Caco-2 (cell line): ENCODE measurements at regions not wholly inside any gene's neighbourhood (a gene's known extent, or its start where the extent isn't known, plus 50 kb on each side); places are given as distances from the start of the nearest gene placed in this dataset.

ENCODE experiments used
- BruUV-seq: library from RNA; stranded (reverse); fragments of 400-500 nt; replicated peaks from 2 replicates; lab custom pipeline; 2021; lab: Mats Ljungman, UMichigan
- CTCF ChIA-PET: fragments of 300-600 bp; sonication (Branson Sonifier 250); formaldehyde crosslinking; loops from one replicate; lab custom pipeline; 2022; ENCODE audit warnings: antibody characterized with exemption; lab: Charles Lee
- POLR2A ChIA-PET: fragments of 300-600 bp; sonication (Branson Sonifier 250); formaldehyde crosslinking; loops from one replicate; lab custom pipeline; 2022; ENCODE audit warnings: antibody characterized with exemption; lab: Charles Lee
- DNase-seq, 2 experiments: peaks; one replicate each; pipeline versions ENCODE4 v3.0.0 to v3.0.0-alpha.2; 2020 to 2022
- H3K27me3 ChIP-seq: replicated peaks from 2 replicates; pipeline ENCODE4 v1.6.0; 2011; ENCODE audit warnings: low read length; ENCODE audit not compliant: control insufficient read depth, insufficient read depth
- H3K36me3 ChIP-seq: 2 replicates; pipeline ENCODE4 v1.5.1; 2011; ENCODE audit warnings: low read length; ENCODE audit not compliant: control insufficient read depth, insufficient read depth
- H3K4me1 ChIP-seq: fragments of 250-450 bp; sonication (Bioruptor Pico); 2 replicates; pipeline ENCODE4 v1.5.1; 2020; ENCODE audit warnings: mild to moderate bottlenecking
- H3K4me3 ChIP-seq: 2 replicates; pipeline ENCODE4 v1.5.1; 2011; ENCODE audit warnings: low read depth, mild to moderate bottlenecking, control low read depth, low read length
- H3K9me3 ChIP-seq: fragments of 250-450 bp; sonication (Bioruptor Pico); 2 replicates; pipeline ENCODE4 v1.5.1; 2020; ENCODE audit warnings: mild to moderate bottlenecking, moderate library complexity
- H3K27ac Mint-ChIP-seq: one replicate; pipeline ENCODE4 v1.8.0; 2022; ENCODE audit warnings: mixed read lengths; ENCODE audit not compliant: unreplicated experiment
- H3K27me3 Mint-ChIP-seq: one replicate; pipeline ENCODE4 v1.8.0; 2022; ENCODE audit warnings: mixed read lengths; ENCODE audit not compliant: insufficient read depth, unreplicated experiment
- H3K36me3 Mint-ChIP-seq: one replicate; pipeline ENCODE4 v1.8.0; 2022; ENCODE audit warnings: mild to moderate bottlenecking, mixed read lengths; ENCODE audit not compliant: insufficient read depth, unreplicated experiment
- H3K4me1 Mint-ChIP-seq: one replicate; pipeline ENCODE4 v1.8.0; 2022; ENCODE audit warnings: low read depth, mixed read lengths; ENCODE audit not compliant: unreplicated experiment
- H3K4me3 Mint-ChIP-seq: one replicate; pipeline ENCODE4 v1.8.0; 2022; ENCODE audit warnings: mild to moderate bottlenecking, moderate library complexity, mixed read lengths; ENCODE audit not compliant: unreplicated experiment
- H3K9me3 Mint-ChIP-seq: one replicate; pipeline ENCODE4 v1.8.0; 2022; ENCODE audit warnings: mixed read lengths; ENCODE audit not compliant: unreplicated experiment
- CTCF ChIP-seq, 2 experiments: fragments of 200-600 bp in 1 of 2; IDR thresholded peaks; 1 replicate in 1 of 2; 2 replicates in 1 of 2; pipeline versions ENCODE4 v1.5.1 to v1.8.0; 2011 to 2022; ENCODE audit warnings: antibody characterized with exemption in 1 of 2, control low read depth in 1 of 2, inconsistent platforms in 1 of 2, low read depth in 1 of 2, low read length in 1 of 2, mild to moderate bottlenecking in 1 of 2, moderate library complexity in 1 of 2; ENCODE audit not compliant: insufficient read depth in 1 of 2, severe bottlenecking in 1 of 2, unreplicated experiment in 1 of 2
- intact Hi-C: fragments of 100-400 bp; cut with micrococcal nuclease; formaldehyde crosslinking; loops from one replicate; pipeline ENCODE4 v1.10.0; 2022; ENCODE audit not compliant: unreplicated experiment

- intact Hi-C loops = no loop called here
These were observed 98.5 kb upstream of the TMCC3 start for GRCh38 chr12:94748726-94749421.

GRCh38 chr12:94745562-94745961 is 95.2 kb upstream of the TMCC3 start:
- Histone ChIP-seq H3K4me1 (no peaks in the 10 kb centered on the region), H3K27me3 (no peaks in the 10 kb centered on the region), H3K36me3 (no peaks in the 10 kb centered on the region), H3K9me3 (no peaks in the 10 kb centered on the region), H3K4me3 (no peak overlapping the region)
- Mint-ChIP-seq H3K9me3 (no peaks in the 10 kb centered on the region), H3K4me1 (peaks cover 13% of the 10 kb centered on the region), H3K27me3 (peaks cover 3% of the 10 kb centered on the region), H3K4me3 (no peak overlapping the region), H3K27ac (no peak overlapping the region), H3K36me3 (no peaks in the 10 kb centered on the region)
- ChIA-PET POLR2A (no interaction called here), CTCF (no interaction called here)
- TF ChIP-seq CTCF (IDR thresholded peaks at IDR 0.05; ENCODE audit: insufficient read depth in 1 of 2, low read depth in 1 of 2, low read length in 1 of 2, severe bottlenecking in 1 of 2, unreplicated experiment in 1 of 2) = no peak
- no peak for DNase-seq
- BruUV-seq = no TSS peak
- intact Hi-C loops = no loop called here

More at GRCh38 chr12:94748726-94749421, 98.5 kb upstream of the TMCC3 start:
- no peaks in the 10 kb centered on the region for H3K27me3 ChIP-seq
- Mint-ChIP-seq H3K36me3 (no peaks in the 10 kb centered on the region), H3K27ac (no peak overlapping the region), H3K4me1 (peaks cover 21% of the 10 kb centered on the region), H3K4me3 (no peak overlapping the region), H3K27me3 (peaks cover 5% of the 10 kb centered on the region), H3K9me3 (no peaks in the 10 kb centered on the region)
- no peak for TF ChIP-seq CTCF (IDR thresholded peaks at IDR 0.05; ENCODE audit: insufficient read depth in 1 of 2, low read depth in 1 of 2, low read length in 1 of 2, severe bottlenecking in 1 of 2, unreplicated experiment in 1 of 2)
- DNase-seq = no peak
- no peaks in the 10 kb centered on the region for H3K9me3 ChIP-seq
- H3K4me1 ChIP-seq = peaks cover 6% of the 10 kb centered on the region; the same call in 1 of the 2 replicates
- no TSS peak for BruUV-seq
- no peaks in the 10 kb centered on the region for H3K36me3 ChIP-seq
- ChIA-PET POLR2A (no interaction called here), CTCF (no interaction called here)
- H3K4me3 ChIP-seq = no peak overlapping the region

GRCh38 chr12:94743174-94743573 is 92.8 kb upstream of the TMCC3 start:
- no peak for DNase-seq
- H3K4me3 ChIP-seq = no peak overlapping the region
- no peak overlapping the region for H3K4me3 Mint-ChIP-seq
- no peaks in the 10 kb centered on the region for H3K36me3 ChIP-seq
- no peak for TF ChIP-seq CTCF (IDR thresholded peaks at IDR 0.05; ENCODE audit: insufficient read depth in 1 of 2, low read depth in 1 of 2, low read length in 1 of 2, severe bottlenecking in 1 of 2, unreplicated experiment in 1 of 2)
- H3K27ac Mint-ChIP-seq = no peak overlapping the region
- intact Hi-C loops = no loop called here
- H3K9me3 ChIP-seq = no peaks in the 10 kb centered on the region
- CTCF ChIA-PET = no interaction called here
- no peaks in the 10 kb centered on the region for H3K27me3 ChIP-seq
- BruUV-seq = no TSS peak
- no peaks in the 10 kb centered on the region for H3K4me1 ChIP-seq
- H3K4me1 Mint-ChIP-seq = peaks cover 6% of the 10 kb centered on the region
- POLR2A ChIA-PET = no interaction called here
- H3K36me3 Mint-ChIP-seq = no peaks in the 10 kb centered on the region
- H3K9me3 Mint-ChIP-seq = no peaks in the 10 kb centered on the region
- peaks cover 6% of the 10 kb centered on the region for H3K27me3 Mint-ChIP-seq
